Glomerular visceral epithelial cell (primary cell): ENCODE measurements at regions not wholly inside any gene's neighbourhood (a gene's known extent, or its start where the extent isn't known, plus 50 kb on each side); places are given as distances from the start of the nearest gene placed in this dataset.

Experiments used
- DNase-seq: peaks from one replicate; pipeline ENCODE4 v3.0.0-alpha.2; 2016; ENCODE audit errors: extremely low spot score

GRCh38 chr18:27826101-27826500 is 350.8 kb downstream of the CDH2 start:
- DNase-seq, result no peak

DNA sequence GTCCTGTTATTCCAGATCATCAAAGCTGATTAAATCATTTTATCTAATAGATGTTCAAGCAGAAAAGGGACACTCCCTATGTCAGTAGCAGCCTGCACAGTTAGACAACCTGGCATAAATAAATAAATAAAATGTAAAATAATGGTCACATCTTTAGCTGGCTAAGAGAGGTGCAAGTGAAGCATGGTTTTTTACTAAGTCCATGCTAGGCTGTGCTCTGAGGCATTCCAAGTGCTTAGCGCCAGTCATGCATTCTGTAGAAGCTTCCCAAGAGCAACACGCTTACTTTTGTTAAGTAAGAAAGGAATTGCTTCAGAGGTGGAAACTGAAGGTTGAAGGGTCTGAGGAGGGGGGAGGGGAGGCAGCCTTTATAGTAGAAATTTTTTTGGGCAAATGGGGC is 351.2 kb downstream of the CDH2 start:
- DNase-seq, result no peak

DNA sequence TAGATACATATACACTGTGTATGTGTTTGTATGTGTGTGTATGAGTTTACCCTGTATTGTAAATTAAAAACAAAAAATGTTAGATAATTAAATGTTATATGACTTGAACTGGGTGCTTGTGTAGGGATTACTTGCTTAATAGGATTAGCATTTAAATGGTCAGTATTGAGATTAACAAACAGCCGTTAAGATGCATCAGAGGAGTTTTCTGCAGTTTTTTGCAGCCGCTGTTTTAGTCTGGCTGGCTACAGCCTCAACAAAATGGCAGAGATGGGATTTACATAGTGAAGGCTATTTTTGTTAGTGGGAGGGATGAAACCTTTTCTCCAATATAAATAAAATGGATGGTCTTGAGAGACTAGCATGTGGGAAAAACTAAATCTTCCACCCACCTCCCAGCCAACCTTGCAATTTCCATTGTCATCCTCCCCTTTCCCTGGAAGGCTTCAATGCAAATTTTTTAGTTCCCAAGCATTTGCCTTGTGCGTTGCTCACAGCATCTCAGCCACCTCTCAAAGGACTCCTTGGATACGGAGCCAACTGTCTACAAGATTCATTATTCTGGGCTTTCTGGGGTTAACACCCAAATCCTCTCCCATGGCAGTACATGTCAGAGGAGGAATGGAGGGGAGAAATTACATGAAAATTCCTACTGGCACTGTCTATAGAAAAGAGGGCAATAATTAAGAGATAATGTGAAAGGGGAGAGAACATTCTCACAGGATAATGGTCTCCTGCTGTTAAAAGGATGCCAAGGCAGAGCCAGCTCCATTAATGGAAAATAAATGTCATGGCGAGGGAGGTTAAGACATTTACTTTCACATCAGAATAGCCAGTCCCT is 351.9 kb downstream of the CDH2 start:
- DNase-seq, result no peak

DNA sequence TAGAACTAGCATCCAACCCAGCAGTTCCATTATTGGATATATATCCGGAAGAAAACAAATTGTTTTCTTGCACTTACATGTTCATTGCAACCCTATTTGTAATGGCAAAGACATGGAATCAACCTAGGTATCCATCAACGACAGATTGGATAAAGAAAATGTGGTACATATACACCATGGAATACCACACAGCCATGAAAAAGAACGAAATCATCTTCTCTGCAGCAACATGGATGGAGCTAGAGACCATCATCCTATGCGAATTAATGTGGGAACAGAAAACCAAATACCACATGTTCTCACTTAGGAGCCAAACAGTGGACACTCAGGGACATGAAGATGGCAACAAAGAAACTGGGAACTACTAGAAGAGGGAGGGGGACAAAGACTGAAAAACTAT is 352.7 kb downstream of the CDH2 start:
- no peak for DNase-seq

GRCh38 chr18:27823053-27823452 is 353.9 kb downstream of the CDH2 start:
- DNase-seq, result no peak

DNA sequence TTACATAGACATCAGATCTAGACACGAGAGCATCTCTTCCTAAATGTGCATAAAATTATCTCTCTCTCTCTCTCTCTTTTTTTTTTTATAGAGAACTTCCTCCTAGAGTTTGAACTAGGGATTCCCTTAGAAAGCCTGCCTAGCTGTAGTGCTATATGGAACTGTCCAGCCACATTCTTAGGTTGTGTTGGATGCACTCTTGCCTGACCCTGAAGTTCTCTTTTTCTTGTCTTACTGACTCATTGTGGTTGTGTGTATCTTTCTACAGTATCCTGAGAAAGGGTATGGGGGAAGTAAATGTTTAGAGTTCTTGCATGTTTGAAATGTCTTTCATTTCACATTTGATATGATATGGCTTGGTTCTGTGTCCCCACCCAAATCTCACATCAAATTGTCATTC is 368.2 kb downstream of the CDH2 start:
- DNase-seq, result peak; percentile 9

DNA sequence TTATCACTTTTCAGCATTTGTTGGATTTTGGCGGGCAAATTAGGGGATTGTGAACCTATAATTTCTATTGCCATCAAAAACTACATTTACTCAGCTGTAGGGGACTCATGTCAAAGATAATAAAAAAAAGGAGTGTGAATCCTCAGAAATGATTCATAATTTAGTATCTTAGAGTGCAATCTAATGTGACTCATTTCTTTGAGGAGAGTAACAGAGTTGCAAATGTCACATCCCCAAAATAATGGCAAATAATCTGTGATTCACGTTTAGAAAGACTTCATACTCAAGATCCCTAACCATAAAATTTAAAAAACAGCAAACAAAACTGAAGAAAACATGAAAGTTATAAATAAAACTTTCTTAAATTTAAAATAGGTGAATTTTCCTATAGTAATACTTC is 373.0 kb downstream of the CDH2 start:
- no peak for DNase-seq

DNA sequence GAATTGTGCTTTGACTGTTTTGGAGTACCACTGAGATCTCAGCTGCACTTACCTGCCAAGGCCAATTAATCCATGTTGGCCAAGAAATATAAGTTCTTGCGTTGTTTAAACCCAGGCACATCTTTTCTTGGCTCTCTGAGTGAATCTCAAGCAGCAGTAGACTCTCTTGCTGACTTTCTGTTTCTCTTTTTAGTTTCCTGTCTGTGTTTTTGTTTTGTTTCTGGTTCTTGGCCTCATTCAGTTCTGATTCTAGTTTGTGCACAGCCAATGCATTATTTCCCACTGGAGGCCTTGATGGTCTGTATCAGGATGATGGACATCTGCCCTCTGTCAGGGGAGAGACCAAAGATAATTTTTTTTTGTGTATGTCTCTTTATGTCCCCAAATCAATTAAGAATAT is 379.4 kb downstream of the CDH2 start:
- no peak for DNase-seq

DNA sequence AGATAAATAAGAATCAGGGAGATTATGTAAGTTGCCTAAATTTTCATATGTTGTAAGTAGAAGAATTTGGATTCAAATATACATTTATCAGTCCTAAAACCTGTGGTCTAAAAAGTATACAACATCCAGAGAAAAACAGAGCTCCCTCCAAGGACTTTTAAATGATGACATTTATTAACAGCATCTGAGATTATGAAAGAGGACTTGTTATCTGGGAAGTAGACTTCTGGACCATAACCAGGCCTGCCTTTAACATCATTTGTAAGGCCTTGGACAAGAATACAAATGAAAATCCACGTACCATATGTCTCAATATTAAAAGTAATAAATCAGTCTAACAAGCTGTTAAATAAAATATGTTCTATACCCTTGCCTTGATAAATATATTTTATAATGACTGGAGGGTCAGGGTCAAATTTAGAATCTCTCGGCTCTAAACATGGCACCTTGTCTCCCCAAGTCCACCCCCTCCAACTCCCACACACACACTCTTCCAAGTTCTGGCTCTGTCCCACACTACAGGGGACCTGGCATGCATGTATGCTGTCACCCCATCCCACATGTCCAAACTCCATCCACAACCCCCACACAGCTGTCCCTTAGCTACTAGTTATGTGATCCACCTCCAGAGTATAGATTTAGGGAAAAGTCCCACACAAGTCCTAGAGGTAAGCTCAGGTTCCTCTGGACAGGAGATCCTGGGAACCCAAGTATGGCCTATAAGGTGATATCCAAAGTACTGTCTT is 382.6 kb downstream of the CDH2 start:
- no peak for DNase-seq

GRCh38 chr18:27793013-27793785 is 383.7 kb downstream of the CDH2 start:
- no peak for DNase-seq

- no peak for DNase-seq
These were observed 387.5 kb downstream of the CDH2 start for GRCh38 chr18:27789406-27789805.

GRCh38 chr18:27787547-27787946 is 389.4 kb downstream of the CDH2 start:
- no peak for DNase-seq

DNA sequence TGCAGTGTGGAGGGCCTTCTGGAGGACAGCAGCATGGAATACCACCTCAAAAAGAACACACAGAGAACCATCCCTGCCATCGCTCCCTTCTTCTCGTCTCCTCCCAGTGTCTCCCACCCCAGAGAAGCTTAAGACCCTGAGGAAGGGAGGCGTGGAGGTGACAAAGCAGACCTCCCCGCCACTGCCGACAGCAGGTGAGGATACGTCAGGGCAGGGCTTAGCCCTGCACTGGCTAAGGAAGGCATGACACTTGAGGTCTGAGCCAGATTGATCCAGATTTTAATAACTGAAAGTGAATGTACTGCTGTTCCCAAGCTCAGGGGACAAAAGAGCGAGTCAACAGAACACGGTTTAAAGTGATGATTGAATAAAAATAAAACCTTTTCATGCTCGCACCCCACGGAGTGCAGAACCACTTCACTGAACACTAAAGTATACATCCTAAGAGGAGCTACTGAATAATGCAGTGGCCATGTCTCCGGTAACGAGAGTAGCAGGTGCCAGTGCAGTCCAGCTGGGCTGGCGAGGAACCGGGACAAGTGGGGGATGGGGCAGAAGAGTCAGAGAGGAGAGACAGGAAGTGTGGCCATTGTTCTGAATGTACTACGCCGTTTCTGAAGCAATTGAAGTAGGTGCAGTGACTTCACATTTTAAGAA is 391.0 kb downstream of the CDH2 start:
- no peak for DNase-seq

- DNase-seq, result no peak
These were observed 396.7 kb downstream of the CDH2 start for GRCh38 chr18:27780061-27780745.

DNA sequence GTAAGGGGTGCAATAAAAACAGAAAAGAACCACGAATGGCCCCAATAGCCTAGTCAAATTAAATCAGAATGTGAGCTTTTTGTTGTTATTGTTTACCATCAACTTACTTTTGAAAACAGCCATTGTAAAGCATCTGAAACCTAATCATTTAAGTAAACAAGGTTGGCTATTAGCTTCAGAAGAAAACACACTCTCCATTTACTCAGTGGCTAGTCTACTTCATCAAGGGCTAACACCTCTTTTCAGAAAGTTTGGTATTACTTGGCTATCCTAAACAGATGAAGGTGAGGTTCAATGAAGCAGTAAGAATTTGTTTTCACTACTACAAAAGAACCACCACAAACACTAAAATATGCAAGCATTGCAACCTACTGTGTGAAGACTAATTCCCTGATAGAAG is 398.0 kb downstream of the CDH2 start:
- DNase-seq, result no peak

- DNase-seq, result peak; percentile 24
These were observed 398.5 kb downstream of the CDH2 start for GRCh38 chr18:27778441-27778840.

- no peak for DNase-seq
These were observed 404.8 kb downstream of the CDH2 start for GRCh38 chr18:27772081-27772480.

DNA sequence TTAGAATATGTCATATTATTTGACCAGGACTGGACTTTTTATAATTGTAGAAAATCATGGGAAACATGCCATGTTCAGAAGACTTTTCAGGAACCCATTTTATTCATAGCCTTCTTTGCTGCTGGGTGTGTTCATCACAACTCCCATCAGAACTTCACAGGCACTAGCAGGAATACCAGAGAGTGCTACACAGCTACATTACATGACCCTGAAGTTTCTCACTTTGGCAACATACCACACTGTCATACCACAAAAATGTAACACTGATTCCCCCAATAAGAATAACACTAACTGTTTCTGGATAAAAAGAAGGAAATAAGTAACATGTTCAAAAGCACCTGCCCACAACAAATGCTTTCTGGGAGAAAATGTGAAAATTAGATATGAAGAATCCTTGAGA is 405.4 kb downstream of the CDH2 start:
- DNase-seq, result peak; percentile 9

DNA sequence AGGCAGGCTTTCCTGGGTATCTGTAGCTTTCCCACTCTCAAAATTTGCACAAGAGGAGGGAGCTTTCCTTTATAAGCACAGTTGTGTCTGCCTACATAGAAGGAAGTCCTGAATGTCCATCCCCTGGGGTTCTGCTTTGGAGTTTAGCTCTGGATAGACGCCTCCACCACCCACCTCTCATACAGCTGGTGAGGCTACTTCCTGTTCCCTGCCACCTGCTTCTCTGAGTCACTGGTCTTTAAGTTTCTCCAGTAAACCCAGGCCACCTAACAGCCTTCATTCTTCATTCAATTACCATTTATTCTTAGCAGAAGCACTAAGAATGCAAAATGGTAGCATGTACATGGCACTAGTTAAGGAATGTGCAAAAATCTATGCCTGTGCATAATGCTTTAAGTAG is 407.8 kb downstream of the CDH2 start:
- DNase-seq, result peak; percentile 16

DNA sequence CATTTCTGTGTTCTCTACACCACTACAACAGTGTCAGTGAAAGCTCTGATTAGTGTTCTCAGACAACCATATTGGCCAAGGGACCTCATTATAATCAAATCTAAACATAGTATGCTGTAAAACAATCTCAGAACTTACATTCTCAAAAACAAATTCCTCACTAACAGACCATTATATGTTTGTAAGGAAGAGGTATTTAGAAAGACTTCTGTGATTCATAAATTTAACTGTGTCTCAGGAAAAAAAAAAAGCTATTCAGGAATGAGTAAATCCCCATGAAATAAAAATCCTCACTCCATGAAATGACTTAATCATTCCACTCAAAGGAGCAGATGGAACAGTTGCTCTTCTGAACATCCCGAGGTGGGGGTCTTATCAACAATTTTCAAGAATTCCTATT is 413.0 kb downstream of the CDH2 start:
- DNase-seq, result no peak

GRCh38 chr18:27763341-27763740 is 413.6 kb downstream of the CDH2 start:
- DNase-seq, result no peak
